Amygdala (tissue), 56 donors: ENCODE measurements at regions not wholly inside any gene's neighbourhood (a gene's known extent, or its start where the extent isn't known, plus 50 kb on each side); places are given as distances from the start of the nearest gene placed in this dataset.
"Not testable (repeated sequence)": the region's sequence is repeated elsewhere in the genome, so short reads cannot be mapped to it uniquely, and the experiment has no call there.

Experiments used
- DNase-seq, 56 donors: peaks; one replicate each; lab custom pipeline; 2025; lab: John Stamatoyannopoulos, UW

GRCh38 chr6:80793411-80793810 lies 686.9 kb downstream of the BCKDHB start:
- no peak for DNase-seq

- DNase-seq: no peak
These were observed 685.7 kb downstream of the BCKDHB start for GRCh38 chr6:80792151-80792550.

- DNase-seq: no peak
These were observed 683.6 kb downstream of the BCKDHB start for GRCh38 chr6:80789912-80790570.

GRCh38 chr6:80783271-80783670 lies 676.8 kb downstream of the BCKDHB start:
- DNase-seq: not testable (repeated sequence)

GRCh38 chr6:80771941-80772340 lies 665.5 kb downstream of the BCKDHB start:
- no peak for DNase-seq

- no peak for DNase-seq
These were observed 662.6 kb downstream of the BCKDHB start for GRCh38 chr6:80769106-80769505.

- DNase-seq: no peak
These were observed 661.3 kb downstream of the BCKDHB start for GRCh38 chr6:80767808-80768207.

- DNase-seq: no peak
These were observed 637.7 kb downstream of the BCKDHB start for GRCh38 chr6:80744213-80744612.

GRCh38 chr6:80742481-80742880 lies 636.0 kb downstream of the BCKDHB start:
- no peak for DNase-seq

GRCh38 chr6:80733641-80734040 lies 627.2 kb downstream of the BCKDHB start:
- DNase-seq: no peak

- no peak for DNase-seq
These were observed 622.4 kb downstream of the BCKDHB start for GRCh38 chr6:80728830-80729229.

- no peak for DNase-seq
These were observed 621.8 kb downstream of the BCKDHB start for GRCh38 chr6:80728101-80728750.

- no peak for DNase-seq
These were observed 618.9 kb downstream of the BCKDHB start for GRCh38 chr6:80725156-80725930.

GRCh38 chr6:80720824-80721223 lies 614.4 kb downstream of the BCKDHB start:
- DNase-seq: no peak

GRCh38 chr6:80714513-80714912 lies 608.0 kb downstream of the BCKDHB start:
- no peak for DNase-seq

GRCh38 chr6:80698459-80698858 lies 592.0 kb downstream of the BCKDHB start:
- no peak for DNase-seq

- no peak for DNase-seq
These were observed 589.8 kb downstream of the BCKDHB start for GRCh38 chr6:80696268-80696667.

- DNase-seq: no peak
These were observed 584.2 kb downstream of the BCKDHB start for GRCh38 chr6:80690551-80691131.

- DNase-seq: no peak
These were observed 583.4 kb downstream of the BCKDHB start for GRCh38 chr6:80689716-80690395.

GRCh38 chr6:80679992-80680391 lies 573.5 kb downstream of the BCKDHB start:
- DNase-seq: no peak

GRCh38 chr6:80676386-80676785 lies 569.9 kb downstream of the BCKDHB start:
- DNase-seq: no peak
